PFSK-1 (cell line): ENCODE measurements at regions not wholly inside any gene's neighbourhood (a gene's known extent, or its start where the extent isn't known, plus 50 kb on each side); places are given as distances from the start of the nearest gene placed in this dataset.

Experiments
- FOXP2 ChIP-seq: optimal IDR thresholded peaks from 2 replicates; pipeline ENCODE3; 2011; ENCODE audit warnings: borderline replicate concordance, control low read depth, inconsistent platforms; ENCODE audit not compliant: insufficient read depth; ENCODE audit errors: extremely low read length, extremely low read depth
- POLR2AphosphoS5 ChIP-seq: IDR thresholded peaks from 2 replicates; pipeline ENCODE4 v1.6.1; 2012; ENCODE audit warnings: low read depth, mild to moderate bottlenecking, control low read depth, low read length, moderate library complexity
- REST ChIP-seq, 2 experiments: IDR thresholded peaks; 2 replicates each; pipeline versions ENCODE4 v1.6.1 to v1.8.0; 2011 to 2012; ENCODE audit warnings: low read depth in 2 of 2, low read length in 2 of 2, control low read depth in 1 of 2, inconsistent platforms in 1 of 2, mild to moderate bottlenecking in 1 of 2, moderate library complexity in 1 of 2; ENCODE audit not compliant: insufficient read depth in 1 of 2
- TAF1 ChIP-seq: IDR thresholded peaks from 2 replicates; pipeline ENCODE4 v1.6.1; 2012; ENCODE audit warnings: low read length, control low read depth, borderline replicate concordance; ENCODE audit not compliant: insufficient read depth

GRCh38 chr10:120355425-120355824, 101.6 kb upstream of the PLPP4 start:
- TF ChIP-seq POLR2AphosphoS5 (no peak), TAF1 (no peak), FOXP2 (no peak), REST (IDR thresholded peaks at IDR 0.05; ENCODE audit: insufficient read depth in 1 of 2, low read depth in 2 of 2, low read length in 2 of 2) (no peak)
